H1 (cell line): ENCODE measurements at regions not wholly inside any gene's neighbourhood (a gene's known extent, or its start where the extent isn't known, plus 50 kb on each side); places are given as distances from the start of the nearest gene placed in this dataset.

Experiments
- CTCF ChIA-PET: fragments of 300-600 bp; sonication (Branson Sonifier 250); formaldehyde crosslinking; loops from one replicate; lab custom pipeline; 2021; ENCODE audit not compliant: partially characterized antibody; lab: Charles Lee
- POLR2A ChIA-PET: fragments of 300-600 bp; sonication (Branson Sonifier 250); formaldehyde crosslinking; loops from one replicate; lab custom pipeline; 2021; ENCODE audit warnings: inconsistent platforms; ENCODE audit not compliant: partially characterized antibody; lab: Charles Lee
- DNase-seq, 2 experiments: peaks; one replicate each; pipeline versions ENCODE4 v3.0.0 to v3.0.0-alpha.2; 2010 to 2022; ENCODE audit warnings: low spot score in 2 of 2, low read depth in 1 of 2, mixed read lengths in 1 of 2
- FAIRE-seq: peaks from 2 replicates; lab custom pipeline; 2011; peaks lifted over from hg19 to GRCh38; lab: Jason Lieb, UNC
- H2AFZ ChIP-seq: 2 replicates; pipeline ENCODE4 v1.8.1; 2012; ENCODE audit warnings: low read length, inconsistent platforms
- H2AK5ac ChIP-seq: 2 replicates; pipeline ENCODE4 v1.6.1; 2013; ENCODE audit warnings: low read depth, low read length
- H2BK120ac ChIP-seq: replicated peaks from 2 replicates; pipeline ENCODE3; 2013; ENCODE audit warnings: low read depth, low read length, inconsistent platforms
- H2BK12ac ChIP-seq: 2 replicates; pipeline ENCODE4 v1.6.1; 2013; ENCODE audit warnings: low read depth, low read length
- H2BK15ac ChIP-seq: 2 replicates; pipeline ENCODE4 v1.6.1; 2013; ENCODE audit warnings: low read length
- H2BK20ac ChIP-seq: 2 replicates; pipeline ENCODE4 v1.6.1; 2013; ENCODE audit warnings: low read length
- H2BK5ac ChIP-seq: 2 replicates; pipeline ENCODE4 v1.6.1; 2013; ENCODE audit warnings: low read depth, low read length
- H3K14ac ChIP-seq: 2 replicates; pipeline ENCODE4 v1.6.1; 2013; ENCODE audit warnings: inconsistent platforms; ENCODE audit not compliant: insufficient read length
- H3K18ac ChIP-seq: 2 replicates; pipeline ENCODE4 v1.6.1; 2013; ENCODE audit warnings: low read length; ENCODE audit errors: extremely low read depth
- H3K23ac ChIP-seq: 2 replicates; pipeline ENCODE4 v1.6.1; 2013; ENCODE audit warnings: inconsistent platforms; ENCODE audit not compliant: insufficient read length
- H3K23me2 ChIP-seq: 2 replicates; pipeline ENCODE4 v1.6.1; 2013; ENCODE audit warnings: low read depth, low read length
- H3K27ac ChIP-seq: 2 replicates; pipeline ENCODE4 v1.6.1; 2011; ENCODE audit warnings: low read depth, low read length, inconsistent platforms
- H3K27me3 ChIP-seq, 4 experiments: replicated peaks in 1 of 4; 1 replicate in 1 of 4; 2 replicates in 3 of 4; pipeline versions ENCODE4 v1.6.1 to v1.8.1; 2011 to 2013; ENCODE audit warnings: low read length in 3 of 4, mild to moderate bottlenecking in 3 of 4, inconsistent platforms in 2 of 4, mixed read lengths in 2 of 4, moderate library complexity in 1 of 4; ENCODE audit not compliant: control insufficient read depth in 3 of 4, insufficient read depth in 3 of 4; ENCODE audit errors: extremely low read depth in 1 of 4
- H3K36me3 ChIP-seq, 4 experiments: 2 replicates each; pipeline versions ENCODE4 v1.6.1 to v1.8.1; 2011 to 2013; ENCODE audit warnings: mild to moderate bottlenecking in 4 of 4, low read length in 3 of 4, moderate library complexity in 2 of 4, control low read depth in 1 of 4, inconsistent platforms in 1 of 4; ENCODE audit not compliant: insufficient read depth in 4 of 4, control insufficient read depth in 2 of 4
- H3K4ac ChIP-seq: replicated peaks from 2 replicates; pipeline ENCODE3; 2013; ENCODE audit warnings: low read length, low read depth, mixed read lengths, inconsistent platforms; ENCODE audit not compliant: insufficient read length
- H3K4me1 ChIP-seq, 4 experiments: replicated peaks in 1 of 4; 1 replicate in 1 of 4; 2 replicates in 3 of 4; pipeline versions ENCODE4 v1.6.1 to v1.8.1; 2011 to 2013; ENCODE audit warnings: low read length in 3 of 4, inconsistent platforms in 2 of 4, mixed read lengths in 1 of 4; ENCODE audit not compliant: insufficient read depth in 4 of 4, control insufficient read depth in 3 of 4
- H3K4me2 ChIP-seq, 2 experiments: 2 replicates each; pipeline versions ENCODE4 v1.6.1 to v1.8.1; 2011 to 2013; ENCODE audit warnings: low read depth in 2 of 2, low read length in 2 of 2, control low read depth in 1 of 2, inconsistent platforms in 1 of 2, mild to moderate bottlenecking in 1 of 2; ENCODE audit not compliant: insufficient read depth in 1 of 2
- H3K4me3 ChIP-seq, 4 experiments: fragments of 200-600, 300-600 bp in 1 of 4; sonication (generic), shearing (Covaris generic), sonication (Bioruptor Twin) in 1 of 4; 2 replicates each; pipeline versions ENCODE4 v1.5.1 to v1.8.1; 2011 to 2016; ENCODE audit warnings: low read length in 4 of 4, low read depth in 3 of 4, control low read depth in 2 of 4, inconsistent platforms in 2 of 4, mild to moderate bottlenecking in 2 of 4, mixed read lengths in 1 of 4, moderate library complexity in 1 of 4; ENCODE audit not compliant: insufficient read depth in 2 of 4; ENCODE audit errors: extremely low read depth in 1 of 4
- H3K56ac ChIP-seq: replicated peaks from 2 replicates; pipeline ENCODE3; 2013; ENCODE audit warnings: low read depth, mild to moderate bottlenecking, mixed read lengths, low read length, inconsistent platforms; ENCODE audit not compliant: insufficient read length
- H3K79me1 ChIP-seq: 2 replicates; pipeline ENCODE4 v1.6.1; 2013; ENCODE audit warnings: low read depth, low read length, control low read depth
- H3K79me2 ChIP-seq, 2 experiments: 2 replicates each; pipeline versions ENCODE4 v1.6.1 to v1.8.1; 2012 to 2013; ENCODE audit warnings: low read length in 2 of 2, mild to moderate bottlenecking in 2 of 2, inconsistent platforms in 1 of 2; ENCODE audit not compliant: insufficient read depth in 2 of 2, control insufficient read depth in 1 of 2
- H3K9ac ChIP-seq, 4 experiments: replicated peaks in 1 of 4; 1 replicate in 1 of 4; 2 replicates in 3 of 4; pipeline versions ENCODE4 v1.6.1 to v1.8.1; 2011 to 2013; ENCODE audit warnings: low read depth in 3 of 4, low read length in 3 of 4, control low read depth in 2 of 4, mild to moderate bottlenecking in 2 of 4, moderate library complexity in 2 of 4, inconsistent platforms in 1 of 4; ENCODE audit errors: extremely low read depth in 1 of 4
- H3K9me3 ChIP-seq, 2 experiments: 2 replicates each; pipeline versions ENCODE4 v1.6.1 to v1.8.1; 2012 to 2013; ENCODE audit warnings: mild to moderate bottlenecking in 2 of 2, moderate library complexity in 2 of 2, control low read depth in 1 of 2, inconsistent platforms in 1 of 2, low read depth in 1 of 2, low read length in 1 of 2, mixed read lengths in 1 of 2; ENCODE audit not compliant: insufficient read depth in 2 of 2
- H4K20me1 ChIP-seq, 2 experiments: replicated peaks in 1 of 2; 2 replicates each; pipeline versions ENCODE3 to v1.8.1; 2011 to 2013; ENCODE audit warnings: inconsistent platforms in 2 of 2, low read length in 2 of 2, mild to moderate bottlenecking in 1 of 2; ENCODE audit not compliant: insufficient read depth in 2 of 2, control insufficient read depth in 1 of 2
- H4K5ac ChIP-seq: 2 replicates; pipeline ENCODE4 v1.6.1; 2013; ENCODE audit warnings: low read length, low read depth, mixed read lengths, inconsistent platforms; ENCODE audit not compliant: insufficient read length
- H4K8ac ChIP-seq: 2 replicates; pipeline ENCODE4 v1.8.0; 2013; ENCODE audit warnings: mild to moderate bottlenecking, moderate library complexity, low read length, inconsistent platforms; ENCODE audit not compliant: insufficient read depth; ENCODE audit errors: extremely low read depth
- H4K91ac ChIP-seq: replicated peaks from 2 replicates; pipeline ENCODE3; 2013; ENCODE audit warnings: low read length, mixed read lengths, inconsistent platforms; ENCODE audit not compliant: insufficient read length
- ATF2 ChIP-seq: IDR thresholded peaks from 2 replicates; pipeline ENCODE4 v1.6.1; 2012; ENCODE audit warnings: low read length, inconsistent platforms
- FOSL1 ChIP-seq: IDR thresholded peaks from 2 replicates; pipeline ENCODE4 v1.6.1; 2011; ENCODE audit warnings: mild to moderate bottlenecking, low read depth, low read length, moderate library complexity; ENCODE audit not compliant: insufficient read depth
- HDAC6 ChIP-seq: IDR thresholded peaks from one replicate; pipeline ENCODE4 v1.7.1; 2012; ENCODE audit warnings: low read depth, mild to moderate bottlenecking, inconsistent platforms, low read length, moderate library complexity
- JUN ChIP-seq: IDR thresholded peaks from 2 replicates; pipeline ENCODE4 v1.6.1; 2011; ENCODE audit warnings: low read depth, mild to moderate bottlenecking, improper control_type of control experiment, low read length
- POLR2AphosphoS5 ChIP-seq: IDR thresholded peaks from 2 replicates; pipeline ENCODE4 v1.6.1; 2011; ENCODE audit warnings: low read depth, low read length
- POU5F1 ChIP-seq: IDR thresholded peaks from 2 replicates; pipeline ENCODE4 v1.6.1; 2011; ENCODE audit warnings: low read depth, mild to moderate bottlenecking, low read length, moderate library complexity
- RAD21 ChIP-seq, 2 experiments: IDR thresholded peaks in 1 of 2; conservative IDR thresholded peaks in 1 of 2; 2 replicates each; pipeline ENCODE4 v1.6.1; 2011; ENCODE audit warnings: low read depth in 2 of 2, low read length in 2 of 2, improper control_type of control experiment in 1 of 2, inconsistent platforms in 1 of 2, mild to moderate bottlenecking in 1 of 2, moderate library complexity in 1 of 2
- RXRA ChIP-seq: IDR thresholded peaks from 2 replicates; pipeline ENCODE4 v1.6.1; 2011; ENCODE audit warnings: low read depth, mild to moderate bottlenecking, low read length, moderate library complexity; ENCODE audit not compliant: insufficient read depth
- SIRT6 ChIP-seq: IDR thresholded peaks from one replicate; pipeline ENCODE4 v1.7.1; 2012; ENCODE audit warnings: low read length, inconsistent platforms
- SP4 ChIP-seq: IDR thresholded peaks from 2 replicates; pipeline ENCODE4 v1.6.1; 2012; ENCODE audit warnings: low read length, inconsistent platforms
- SRF ChIP-seq: IDR thresholded peaks from 2 replicates; pipeline ENCODE4 v1.6.1; 2011; ENCODE audit warnings: mild to moderate bottlenecking, low read depth, low read length, moderate library complexity
- TAF1 ChIP-seq: IDR thresholded peaks from 2 replicates; pipeline ENCODE4 v1.6.1; 2011; ENCODE audit warnings: mild to moderate bottlenecking, low read depth, low read length
- TBP ChIP-seq: IDR thresholded peaks from 2 replicates; pipeline ENCODE4 v1.6.1; 2011; ENCODE audit warnings: low read depth, low read length, improper control_type of control experiment
- WGBS, 2 experiments: shearing (Covaris generic) in 1 of 2; methylation state at CpG; one replicate each; pipeline versions ENCODE4 v1.1.6 to v1.1.7; 2013 to 2015; ENCODE audit warnings: low lambda C conversion rate in 2 of 2, mixed read lengths in 2 of 2, inconsistent platforms in 1 of 2, low coverage in 1 of 2, missing lambda C conversion rate in 1 of 2; ENCODE audit not compliant: insufficient replicate concordance in 2 of 2, insufficient coverage in 1 of 2, insufficient read length in 1 of 2; ENCODE audit errors: extremely low coverage in 1 of 2, missing lambda C conversion rate in 1 of 2; 5-methylcytosine and 5-hydroxymethylcytosine counted together

- no peak for FAIRE-seq
- no peak overlapping the region for H2BK15ac ChIP-seq
- no peaks in the 10 kb centered on the region for H3K79me2 ChIP-seq
- no peak overlapping the region for H2BK120ac ChIP-seq
- H3K9ac ChIP-seq: no peak overlapping the region
- ChIA-PET POLR2A (no interaction called here), CTCF (interaction anchor here (0.6 to 1.1 kb wide), 2 partner anchors 11 to 546 kb away, joined by 3 to 5 read pairs; no protein-coding TSS in a partner anchor)
- no peaks in the 10 kb centered on the region for H3K4me1 ChIP-seq
- H3K23me2 ChIP-seq: no peaks in the 10 kb centered on the region
- no peaks in the 10 kb centered on the region for H4K20me1 ChIP-seq
- no peaks in the 10 kb centered on the region for H3K27me3 ChIP-seq
- no peak overlapping the region for H3K4me3 ChIP-seq
- no peak for DNase-seq
- no peak overlapping the region for H3K56ac ChIP-seq
- no peak for TF ChIP-seq JUN
- no peak for TF ChIP-seq SIRT6
- TF ChIP-seq TAF1: no peak
- TF ChIP-seq TBP: no peak
- TF ChIP-seq HDAC6: no peak
- no peak for TF ChIP-seq POU5F1
- no peak for TF ChIP-seq RXRA
- no peak for TF ChIP-seq SP4
- no peak for TF ChIP-seq ATF2
- no peak for TF ChIP-seq POLR2AphosphoS5
- no peak for TF ChIP-seq SRF
- TF ChIP-seq FOSL1: no peak
- no peak for TF ChIP-seq RAD21 (IDR thresholded peaks at IDR 0.05 in 1 of 2, conservative IDR thresholded peaks at IDR 0.05 in 1 of 2; ENCODE audit: low read depth in 2 of 2, low read length in 2 of 2)
- 94% methylated on average over 1 of the region's 1 CpG; no CpG with 5 or more reads in 1 of the 2 experiments for WGBS, 2 experiments
- H3K23ac ChIP-seq: no peak overlapping the region
- H2AK5ac ChIP-seq: no peak overlapping the region
- no peak overlapping the region for H4K5ac ChIP-seq
- no peak overlapping the region for H3K18ac ChIP-seq
- H4K91ac ChIP-seq: no peak overlapping the region
- H3K4me2 ChIP-seq: no peak overlapping the region
- H3K4ac ChIP-seq: no peak overlapping the region
- no peak overlapping the region for H2AFZ ChIP-seq
- H3K27ac ChIP-seq: no peak overlapping the region
- H3K79me1 ChIP-seq: no peaks in the 10 kb centered on the region
- H3K9me3 ChIP-seq: no peaks in the 10 kb centered on the region
- H2BK20ac ChIP-seq: no peak overlapping the region
- H2BK5ac ChIP-seq: no peak overlapping the region
- no peak overlapping the region for H2BK12ac ChIP-seq
- no peak overlapping the region for H3K14ac ChIP-seq
- H4K8ac ChIP-seq: no peak overlapping the region
- H3K36me3 ChIP-seq: no peaks in the 10 kb centered on the region
Observed at GRCh38 chr4:117227925-117228324, 142.5 kb upstream of the TRAM1L1 start.
